ENCODE measurements at regions not wholly inside any gene's neighbourhood (a gene's known extent, or its start where the extent isn't known, plus 50 kb on each side); places are given as distances from the start of the nearest gene placed in this dataset.

DNA sequence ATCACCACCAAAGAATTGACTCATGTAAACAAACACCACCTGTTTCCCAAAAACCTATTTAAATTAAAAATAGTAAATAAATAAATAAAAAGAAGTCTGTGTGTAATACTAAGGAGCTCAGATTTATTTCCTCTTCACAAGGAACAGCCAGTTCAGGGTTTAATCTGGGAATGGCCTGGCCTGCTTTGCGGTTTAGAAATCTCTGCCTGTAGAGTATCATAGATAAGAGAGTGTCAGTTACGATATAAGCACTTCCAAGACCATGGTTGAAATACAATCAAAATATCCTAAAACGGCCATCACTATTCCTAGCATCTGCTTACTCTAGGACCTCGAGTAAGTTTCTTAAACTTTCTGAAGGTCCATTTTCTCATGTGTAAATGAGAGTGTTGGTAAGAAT lies 274.4 kb downstream of the PLPP3 start:
- RAD21 ChIA-PET (ENCODE audit: unreplicated experiment), result no interaction called here
- CTCF ChIA-PET, result no interaction called here

More for the DNA sequence above, 274.4 kb downstream of the PLPP3 start:
- no peak for ATAC-seq
- H3K27me3 ChIP-seq (replicated peaks in 1 of 2; ENCODE audit: control insufficient read depth in 2 of 2, insufficient read depth in 2 of 2, low read length in 1 of 2), result no peaks in the 10 kb centered on the region; a peak in 1 of 4 replicates
- intact Hi-C loops (cut with micrococcal nuclease; ENCODE audit: unreplicated experiment), result no loop called here
- BruUV-seq (replicated peaks), result no TSS peak
- DNase-seq (ENCODE audit: low read depth, low spot score), result no peak
- H3K79me2 ChIP-seq (ENCODE audit: control insufficient read depth, insufficient read depth, low read length), result no peaks in the 10 kb centered on the region
- SMC1A ChIA-PET (ENCODE audit: uncharacterized antibody, unreplicated experiment), result interaction anchor here (1.2 kb wide), 1 partner anchor 9 kb away, joined by 3 read pairs; no protein-coding TSS in a partner anchor
- H2AFZ ChIP-seq (ENCODE audit: control insufficient read depth, low read depth, low read length), result no peak overlapping the region
- in situ Hi-C loops (cut with MboI), result no loop called here
- H3K9ac ChIP-seq (ENCODE audit: control insufficient read depth, insufficient read depth, low read length), result no peak overlapping the region
- H3K4me2 ChIP-seq (ENCODE audit: control insufficient read depth, insufficient read depth), result no peak overlapping the region
- 30% methylated on average over 4 of the region's 4 CpGs for WGBS (ENCODE audit: insufficient coverage, insufficient replicate concordance, low lambda C conversion rate, missing lambda C conversion rate)
- no peak overlapping the region for H3K27ac ChIP-seq (ENCODE audit: control insufficient read depth, insufficient read depth)
- H3K36me3 ChIP-seq (ENCODE audit: control insufficient read depth in 2 of 2, insufficient read depth in 2 of 2, low read length in 1 of 2), result no peaks in the 10 kb centered on the region
- no peak for FAIRE-seq
- no peaks in the 10 kb centered on the region for H4K20me1 ChIP-seq (ENCODE audit: control insufficient read depth, insufficient read depth)
- no peak overlapping the region for H3K4me3 ChIP-seq
- H3K4me1 ChIP-seq (ENCODE audit: control insufficient read depth, insufficient read depth, low read length), result no peaks in the 10 kb centered on the region
- no peak for TF ChIP-seq FOS (IDR thresholded peaks at IDR 0.05; ENCODE audit: borderline replicate concordance, extremely low read depth, insufficient read length)
- TF ChIP-seq RBBP5 (conservative IDR thresholded peaks at IDR 0.05), result no peak
- no peak for TF ChIP-seq KDM1A (IDR thresholded peaks at IDR 0.05; ENCODE audit: borderline replicate concordance)
- TF ChIP-seq RFX5 (IDR thresholded peaks at IDR 0.05; ENCODE audit: low read depth, low read length), result no peak
- TF ChIP-seq FOXK2 (IDR thresholded peaks at IDR 0.05), result no peak
- TF ChIP-seq, protein P1, sequence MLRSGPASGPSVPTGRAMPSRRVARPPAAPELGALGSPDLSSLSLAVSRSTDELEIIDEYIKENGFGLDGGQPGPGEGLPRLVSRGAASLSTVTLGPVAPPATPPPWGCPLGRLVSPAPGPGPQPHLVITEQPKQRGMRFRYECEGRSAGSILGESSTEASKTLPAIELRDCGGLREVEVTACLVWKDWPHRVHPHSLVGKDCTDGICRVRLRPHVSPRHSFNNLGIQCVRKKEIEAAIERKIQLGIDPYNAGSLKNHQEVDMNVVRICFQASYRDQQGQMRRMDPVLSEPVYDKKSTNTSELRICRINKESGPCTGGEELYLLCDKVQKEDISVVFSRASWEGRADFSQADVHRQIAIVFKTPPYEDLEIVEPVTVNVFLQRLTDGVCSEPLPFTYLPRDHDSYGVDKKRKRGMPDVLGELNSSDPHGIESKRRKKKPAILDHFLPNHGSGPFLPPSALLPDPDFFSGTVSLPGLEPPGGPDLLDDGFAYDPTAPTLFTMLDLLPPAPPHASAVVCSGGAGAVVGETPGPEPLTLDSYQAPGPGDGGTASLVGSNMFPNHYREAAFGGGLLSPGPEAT (IDR thresholded peaks at IDR 0.05; ENCODE audit: low read depth), result no peak
- no peak for TF ChIP-seq SRF (IDR thresholded peaks at IDR 0.05; ENCODE audit: low read depth in 2 of 2, low read length in 2 of 2)
- no peak for TF ChIP-seq BCL11A (IDR thresholded peaks at IDR 0.05; ENCODE audit: low read depth, low read length)
- TF ChIP-seq BACH1 (IDR thresholded peaks at IDR 0.05; ENCODE audit: borderline replicate concordance), result no peak
- no peak for TF ChIP-seq HCFC1 (IDR thresholded peaks at IDR 0.05; ENCODE audit: low read length)
- TF ChIP-seq POU2F2 (IDR thresholded peaks at IDR 0.05; ENCODE audit: borderline replicate concordance, low read depth, low read length), result no peak
- no peak for TF ChIP-seq MYB (IDR thresholded peaks at IDR 0.05; ENCODE audit: borderline replicate concordance, low read depth, low read length)
- TF ChIP-seq, protein P2, sequence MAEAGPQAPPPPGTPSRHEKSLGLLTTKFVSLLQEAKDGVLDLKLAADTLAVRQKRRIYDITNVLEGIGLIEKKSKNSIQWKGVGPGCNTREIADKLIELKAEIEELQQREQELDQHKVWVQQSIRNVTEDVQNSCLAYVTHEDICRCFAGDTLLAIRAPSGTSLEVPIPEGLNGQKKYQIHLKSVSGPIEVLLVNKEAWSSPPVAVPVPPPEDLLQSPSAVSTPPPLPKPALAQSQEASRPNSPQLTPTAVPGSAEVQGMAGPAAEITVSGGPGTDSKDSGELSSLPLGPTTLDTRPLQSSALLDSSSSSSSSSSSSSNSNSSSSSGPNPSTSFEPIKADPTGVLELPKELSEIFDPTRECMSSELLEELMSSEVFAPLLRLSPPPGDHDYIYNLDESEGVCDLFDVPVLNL (IDR thresholded peaks at IDR 0.05; ENCODE audit: low read depth, low read length), result no peak
- TF ChIP-seq YY1 (IDR thresholded peaks at IDR 0.05; ENCODE audit: low read depth, low read length), result no peak
- TF ChIP-seq SREBF1 (IDR thresholded peaks at IDR 0.05; ENCODE audit: low read length), result no peak
- TF ChIP-seq CUX1 (IDR thresholded peaks at IDR 0.05; ENCODE audit: insufficient replicate concordance, low read depth, low read length), result no peak
- TF ChIP-seq POLR2AphosphoS2 (IDR thresholded peaks at IDR 0.05; ENCODE audit: low read depth, low read length), result no peak
- TF ChIP-seq BMI1 (IDR thresholded peaks at IDR 0.05; ENCODE audit: borderline replicate concordance), result no peak
- no peak for TF ChIP-seq FOXM1 (IDR thresholded peaks at IDR 0.05; ENCODE audit: low read depth, low read length)
- POLR2A ChIA-PET, result no interaction called here
- H3K9me3 ChIP-seq (replicated peaks; ENCODE audit: control insufficient read depth, insufficient read depth, low read length), result no peaks in the 10 kb centered on the region; the same call in 2 of the 3 replicates
